ENCODE measurements at regions not wholly inside any gene's neighbourhood (a gene's known extent, or its start where the extent isn't known, plus 50 kb on each side); places are given as distances from the start of the nearest gene placed in this dataset.

DNA sequence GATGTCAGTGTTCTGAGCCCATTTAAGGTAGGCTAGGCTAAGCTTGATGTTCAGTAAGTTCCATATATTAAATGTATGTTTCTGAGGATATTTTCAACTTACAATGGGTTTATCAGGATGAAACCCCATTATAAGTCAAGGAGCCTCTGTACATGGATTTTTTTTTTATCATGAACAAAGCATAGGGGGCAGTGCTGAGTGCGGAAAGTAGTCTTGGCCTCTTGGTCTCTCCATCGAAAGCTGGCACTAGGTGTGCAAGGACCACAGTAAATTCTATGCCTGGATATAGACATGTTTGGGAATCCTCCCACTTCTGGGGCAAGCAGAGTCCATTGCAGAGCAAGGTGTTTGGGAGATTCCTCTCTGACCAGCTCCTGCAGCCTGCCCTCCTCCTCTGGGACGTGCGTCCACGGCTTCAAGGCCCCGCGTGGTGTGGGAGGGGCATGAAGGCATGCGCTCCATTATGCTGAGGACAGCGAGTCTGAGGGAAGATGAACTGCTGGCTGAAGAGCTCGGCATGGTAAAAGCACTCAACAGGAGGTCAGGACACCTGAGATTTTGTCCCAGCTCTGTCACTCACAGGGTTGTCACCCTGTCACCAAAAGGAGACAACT lies 122.9 kb upstream of the LIPC start:
- Histone ChIP-seq H3K27ac (ENCODE audit: low read depth, low read length) (no peak overlapping the region), H3K27me3 (ENCODE audit: control insufficient read depth, insufficient read depth, low read length) (no peaks in the 10 kb centered on the region), H3K36me3 (ENCODE audit: control insufficient read depth, insufficient read depth, low read length) (no peaks in the 10 kb centered on the region), H3K4me3 (ENCODE audit: low read depth, low read length) (no peak overlapping the region), H3K9me3 (ENCODE audit: control insufficient read depth, insufficient read depth, low read length) (no peaks in the 10 kb centered on the region), H3K4me1 (ENCODE audit: control insufficient read depth, insufficient read depth, low read length) (peaks cover 4% of the 10 kb centered on the region)
- DNase-seq (ENCODE audit: low read depth in 4 of 6, low spot score in 6 of 6): no peak
- WGBS (ENCODE audit: insufficient coverage): 91% methylated on average over 10 of the region's 10 CpGs

GRCh38 chr15:58309963-58310928 lies 121.5 kb upstream of the LIPC start:
- Histone ChIP-seq H3K4me1 (ENCODE audit: control insufficient read depth, insufficient read depth, low read length) (peaks cover 4% of the 10 kb centered on the region), H3K27ac (ENCODE audit: low read depth, low read length) (no peak overlapping the region), H3K4me3 (ENCODE audit: low read depth, low read length) (no peak overlapping the region), H3K9me3 (ENCODE audit: control insufficient read depth, insufficient read depth, low read length) (no peaks in the 10 kb centered on the region), H3K27me3 (ENCODE audit: control insufficient read depth, insufficient read depth, low read length) (no peaks in the 10 kb centered on the region), H3K36me3 (ENCODE audit: control insufficient read depth, insufficient read depth, low read length) (no peaks in the 10 kb centered on the region)
- DNase-seq (ENCODE audit: low read depth in 4 of 6, low spot score in 6 of 6): peak in 1 of 6 donors; percentile 6
- 82% methylated on average over 19 of the region's 20 CpGs for WGBS (ENCODE audit: insufficient coverage)

DNA sequence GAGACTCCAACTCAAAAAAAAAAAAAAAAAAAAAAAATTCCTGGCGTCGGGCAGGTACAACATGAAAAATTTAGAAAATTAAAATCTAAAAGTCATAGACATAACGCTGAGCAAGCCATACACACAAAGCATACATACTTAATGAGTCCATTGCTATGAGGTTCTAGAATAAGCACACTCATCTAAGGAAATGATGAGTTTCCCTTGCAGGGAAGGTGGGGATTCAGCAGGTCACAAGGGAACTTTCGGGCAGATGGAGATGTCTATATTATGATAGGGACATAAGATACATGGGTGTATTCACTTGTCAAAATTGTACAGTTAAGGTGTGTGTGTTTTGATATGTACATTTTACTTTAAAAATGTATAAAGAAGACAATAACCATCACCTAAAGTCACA lies 120.2 kb upstream of the LIPC start:
- Histone ChIP-seq H3K27me3 (ENCODE audit: control insufficient read depth, insufficient read depth, low read length) (no peaks in the 10 kb centered on the region), H3K27ac (ENCODE audit: low read depth, low read length) (no peak overlapping the region), H3K4me3 (ENCODE audit: low read depth, low read length) (no peak overlapping the region), H3K9me3 (ENCODE audit: control insufficient read depth, insufficient read depth, low read length) (no peaks in the 10 kb centered on the region), H3K4me1 (ENCODE audit: control insufficient read depth, insufficient read depth, low read length) (peaks cover 4% of the 10 kb centered on the region), H3K36me3 (ENCODE audit: control insufficient read depth, insufficient read depth, low read length) (no peaks in the 10 kb centered on the region)
- DNase-seq (ENCODE audit: low read depth in 4 of 6, low spot score in 6 of 6): no peak
- WGBS (ENCODE audit: insufficient coverage): no CpG with 5 or more reads among the region's 4 CpGs

DNA sequence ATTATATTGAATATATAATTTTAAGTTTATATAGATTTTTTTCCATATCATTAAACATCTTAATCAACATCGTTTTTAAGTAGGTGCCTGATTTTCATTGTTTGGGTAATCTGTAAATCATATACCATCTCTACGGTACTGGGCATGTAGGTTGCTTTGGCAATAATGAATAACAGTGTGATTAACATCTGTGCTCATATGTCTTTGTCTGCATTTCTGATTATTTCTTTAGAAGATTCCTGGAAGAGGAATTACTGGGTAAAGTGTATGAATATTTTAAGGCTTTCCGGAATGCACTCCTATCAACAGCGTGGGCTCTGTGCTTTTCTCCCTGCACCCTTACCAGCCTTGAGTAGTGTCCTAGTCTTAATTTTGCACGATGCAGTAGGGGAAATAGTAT lies 119.8 kb upstream of the LIPC start:
- H3K9me3 ChIP-seq (ENCODE audit: control insufficient read depth, insufficient read depth, low read length): no peaks in the 10 kb centered on the region
- no peak overlapping the region for H3K27ac ChIP-seq (ENCODE audit: low read depth, low read length)
- no peak for DNase-seq (ENCODE audit: low read depth in 4 of 6, low spot score in 6 of 6)
- no peak overlapping the region for H3K4me3 ChIP-seq (ENCODE audit: low read depth, low read length)
- WGBS (ENCODE audit: insufficient coverage): no CpG with 5 or more reads among the region's 5 CpGs
- H3K27me3 ChIP-seq (ENCODE audit: control insufficient read depth, insufficient read depth, low read length): no peaks in the 10 kb centered on the region
- no peaks in the 10 kb centered on the region for H3K36me3 ChIP-seq (ENCODE audit: control insufficient read depth, insufficient read depth, low read length)
- H3K4me1 ChIP-seq (ENCODE audit: control insufficient read depth, insufficient read depth, low read length): peaks cover 4% of the 10 kb centered on the region

GRCh38 chr15:58313304-58313703 lies 118.5 kb upstream of the LIPC start:
- DNase-seq (ENCODE audit: low read depth in 4 of 6, low spot score in 6 of 6): no peak
- peaks cover 4% of the 10 kb centered on the region for H3K4me1 ChIP-seq (ENCODE audit: control insufficient read depth, insufficient read depth, low read length)
- WGBS (ENCODE audit: insufficient coverage): 91% methylated on average over 4 of the region's 5 CpGs
- no peak overlapping the region for H3K27ac ChIP-seq (ENCODE audit: low read depth, low read length)
- H3K27me3 ChIP-seq (ENCODE audit: control insufficient read depth, insufficient read depth, low read length): no peaks in the 10 kb centered on the region
- H3K9me3 ChIP-seq (ENCODE audit: control insufficient read depth, insufficient read depth, low read length): no peaks in the 10 kb centered on the region
- H3K4me3 ChIP-seq (ENCODE audit: low read depth, low read length): no peak overlapping the region
- no peaks in the 10 kb centered on the region for H3K36me3 ChIP-seq (ENCODE audit: control insufficient read depth, insufficient read depth, low read length)

DNA sequence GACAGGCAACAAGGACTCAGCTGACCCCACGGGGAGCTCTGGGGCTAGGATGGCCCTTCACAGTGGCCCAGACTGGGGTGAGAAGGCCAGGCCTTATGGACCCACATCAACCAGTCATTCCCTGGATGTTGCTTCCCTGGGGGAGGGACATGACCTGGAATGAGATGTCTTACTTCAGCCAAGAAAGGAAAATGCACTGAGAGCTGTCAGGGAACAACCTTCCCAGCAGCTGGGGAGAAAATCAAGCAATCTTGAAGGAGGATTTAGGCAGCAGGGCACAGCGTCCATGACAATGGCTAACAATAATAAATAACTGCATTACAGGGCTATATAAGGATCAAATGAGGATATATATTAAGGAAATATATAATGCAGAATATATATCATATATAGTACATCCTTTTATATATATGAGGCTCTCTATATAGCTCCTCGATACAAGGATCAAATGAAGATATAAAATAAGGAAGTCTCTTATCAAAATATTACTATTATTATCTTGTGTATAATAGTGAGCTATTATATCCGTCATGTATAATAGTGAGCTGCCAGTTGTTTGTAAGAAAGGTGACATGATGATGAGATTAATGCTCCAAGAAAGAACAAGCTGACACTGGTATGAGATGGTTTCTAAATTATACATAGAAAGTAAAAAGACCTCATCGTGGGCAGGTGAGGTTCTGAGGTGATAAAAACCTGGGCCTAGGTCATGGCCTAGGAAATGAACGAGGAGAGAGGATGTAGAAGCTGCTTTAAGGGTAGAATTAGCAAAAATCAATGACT lies 117.8 kb upstream of the LIPC start:
- no peaks in the 10 kb centered on the region for H3K36me3 ChIP-seq (ENCODE audit: control insufficient read depth, insufficient read depth, low read length)
- peaks cover 4% of the 10 kb centered on the region for H3K4me1 ChIP-seq (ENCODE audit: control insufficient read depth, insufficient read depth, low read length)
- WGBS (ENCODE audit: insufficient coverage): 85% methylated on average over 3 of the region's 6 CpGs
- H3K9me3 ChIP-seq (ENCODE audit: control insufficient read depth, insufficient read depth, low read length): no peaks in the 10 kb centered on the region
- no peaks in the 10 kb centered on the region for H3K27me3 ChIP-seq (ENCODE audit: control insufficient read depth, insufficient read depth, low read length)
- no peak for DNase-seq (ENCODE audit: low read depth in 4 of 6, low spot score in 6 of 6)
- no peak overlapping the region for H3K4me3 ChIP-seq (ENCODE audit: low read depth, low read length)
- no peak overlapping the region for H3K27ac ChIP-seq (ENCODE audit: low read depth, low read length)

GRCh38 chr15:58314593-58315216 lies 117.1 kb upstream of the LIPC start:
- no peak overlapping the region for H3K27ac ChIP-seq (ENCODE audit: low read depth, low read length)
- H3K4me1 ChIP-seq (ENCODE audit: control insufficient read depth, insufficient read depth, low read length): peaks cover 4% of the 10 kb centered on the region
- H3K4me3 ChIP-seq (ENCODE audit: low read depth, low read length): no peak overlapping the region
- H3K27me3 ChIP-seq (ENCODE audit: control insufficient read depth, insufficient read depth, low read length): no peaks in the 10 kb centered on the region
- DNase-seq (ENCODE audit: low read depth in 4 of 6, low spot score in 6 of 6): no peak
- WGBS (ENCODE audit: insufficient coverage): 61% methylated on average over 2 of the region's 4 CpGs
- no peaks in the 10 kb centered on the region for H3K9me3 ChIP-seq (ENCODE audit: control insufficient read depth, insufficient read depth, low read length)
- no peaks in the 10 kb centered on the region for H3K36me3 ChIP-seq (ENCODE audit: control insufficient read depth, insufficient read depth, low read length)

- Histone ChIP-seq H3K4me1 (ENCODE audit: control insufficient read depth, insufficient read depth, low read length) (no peaks in the 10 kb centered on the region), H3K36me3 (ENCODE audit: control insufficient read depth, insufficient read depth, low read length) (no peaks in the 10 kb centered on the region), H3K27ac (ENCODE audit: low read depth, low read length) (no peak overlapping the region), H3K4me3 (ENCODE audit: low read depth, low read length) (no peak overlapping the region), H3K27me3 (ENCODE audit: control insufficient read depth, insufficient read depth, low read length) (no peaks in the 10 kb centered on the region), H3K9me3 (ENCODE audit: control insufficient read depth, insufficient read depth, low read length) (no peaks in the 10 kb centered on the region)
- DNase-seq (ENCODE audit: low read depth in 4 of 6, low spot score in 6 of 6): no peak
- WGBS (ENCODE audit: insufficient coverage): 83% methylated on average over 3 of the region's 6 CpGs
Observed at GRCh38 chr15:58318517-58318916, 113.3 kb upstream of the LIPC start.

DNA sequence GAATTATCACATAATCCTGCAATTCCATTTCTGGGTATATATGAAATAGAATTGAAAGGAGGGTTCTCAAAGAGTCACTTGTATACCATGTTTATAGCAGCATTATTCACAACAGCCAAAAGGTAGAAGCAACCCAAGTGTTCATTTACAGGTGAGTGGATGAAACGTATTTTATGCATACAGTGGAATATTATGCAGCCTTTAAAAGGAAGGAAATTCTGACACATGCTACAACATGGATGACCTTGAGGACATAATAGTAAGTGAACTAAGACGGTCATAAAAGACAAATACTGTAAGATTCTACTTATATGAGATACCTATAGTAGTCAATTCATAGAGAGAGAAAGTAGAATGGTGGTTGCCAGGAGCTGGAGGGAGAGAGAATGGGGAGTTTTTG lies 110.8 kb upstream of the LIPC start:
- Histone ChIP-seq H3K27ac (ENCODE audit: low read depth, low read length) (no peak overlapping the region), H3K36me3 (ENCODE audit: control insufficient read depth, insufficient read depth, low read length) (no peaks in the 10 kb centered on the region), H3K4me1 (ENCODE audit: control insufficient read depth, insufficient read depth, low read length) (no peaks in the 10 kb centered on the region), H3K27me3 (ENCODE audit: control insufficient read depth, insufficient read depth, low read length) (no peaks in the 10 kb centered on the region), H3K9me3 (ENCODE audit: control insufficient read depth, insufficient read depth, low read length) (no peaks in the 10 kb centered on the region), H3K4me3 (ENCODE audit: low read depth, low read length) (no peak overlapping the region)
- WGBS (ENCODE audit: insufficient coverage): no CpG with 5 or more reads among the region's 2 CpGs
- DNase-seq (ENCODE audit: low read depth in 4 of 6, low spot score in 6 of 6): no peak
